ENCODE measurements at regions not wholly inside any gene's neighbourhood (a gene's known extent, or its start where the extent isn't known, plus 50 kb on each side); places are given as distances from the start of the nearest gene placed in this dataset.

- no peak overlapping the region for H3K4me3 ChIP-seq (ENCODE audit: control insufficient read depth, low read depth, low read length)
- no peak for DNase-seq (ENCODE audit: low read depth)
- TF ChIP-seq, protein P1, sequence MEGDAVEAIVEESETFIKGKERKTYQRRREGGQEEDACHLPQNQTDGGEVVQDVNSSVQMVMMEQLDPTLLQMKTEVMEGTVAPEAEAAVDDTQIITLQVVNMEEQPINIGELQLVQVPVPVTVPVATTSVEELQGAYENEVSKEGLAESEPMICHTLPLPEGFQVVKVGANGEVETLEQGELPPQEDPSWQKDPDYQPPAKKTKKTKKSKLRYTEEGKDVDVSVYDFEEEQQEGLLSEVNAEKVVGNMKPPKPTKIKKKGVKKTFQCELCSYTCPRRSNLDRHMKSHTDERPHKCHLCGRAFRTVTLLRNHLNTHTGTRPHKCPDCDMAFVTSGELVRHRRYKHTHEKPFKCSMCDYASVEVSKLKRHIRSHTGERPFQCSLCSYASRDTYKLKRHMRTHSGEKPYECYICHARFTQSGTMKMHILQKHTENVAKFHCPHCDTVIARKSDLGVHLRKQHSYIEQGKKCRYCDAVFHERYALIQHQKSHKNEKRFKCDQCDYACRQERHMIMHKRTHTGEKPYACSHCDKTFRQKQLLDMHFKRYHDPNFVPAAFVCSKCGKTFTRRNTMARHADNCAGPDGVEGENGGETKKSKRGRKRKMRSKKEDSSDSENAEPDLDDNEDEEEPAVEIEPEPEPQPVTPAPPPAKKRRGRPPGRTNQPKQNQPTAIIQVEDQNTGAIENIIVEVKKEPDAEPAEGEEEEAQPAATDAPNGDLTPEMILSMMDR (conservative IDR thresholded peaks at IDR 0.05; ENCODE audit: control insufficient read depth, insufficient read depth, low read depth, low read length): no peak
Measured at GRCh38 chr2:14560716-14561115, 71.8 kb upstream of the LRATD1 start.

- no peak overlapping the region for H3K4me3 ChIP-seq (ENCODE audit: control insufficient read depth, low read depth, low read length)
- DNase-seq (ENCODE audit: low read depth): no peak
- TF ChIP-seq, protein P1 (conservative IDR thresholded peaks at IDR 0.05; ENCODE audit: control insufficient read depth, insufficient read depth, low read depth, low read length): no peak
Measured at GRCh38 chr2:14563324-14563723, 69.2 kb upstream of the LRATD1 start.

DNA sequence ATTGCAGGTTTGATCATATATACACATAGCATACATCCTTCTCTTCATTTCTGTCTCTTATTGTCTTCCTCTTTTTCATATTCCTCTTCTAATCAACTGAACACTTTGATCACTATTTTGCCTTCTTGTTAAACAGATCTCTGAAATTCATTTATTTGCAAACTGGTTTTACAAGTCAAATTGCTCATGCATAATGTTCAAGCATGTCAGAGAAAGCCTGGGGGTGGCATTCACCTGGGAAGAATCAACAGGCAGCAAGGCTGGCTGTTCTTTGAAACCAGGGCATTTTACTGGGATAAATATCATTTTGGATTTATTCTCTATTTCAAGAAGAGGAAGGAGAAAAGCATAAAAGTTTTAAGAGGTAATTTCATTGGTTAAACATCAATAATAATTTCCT, 66.9 kb upstream of the LRATD1 start:
- TF ChIP-seq, protein P1 (conservative IDR thresholded peaks at IDR 0.05; ENCODE audit: control insufficient read depth, insufficient read depth, low read depth, low read length): no peak
- no peak for DNase-seq (ENCODE audit: low read depth)
- H3K4me3 ChIP-seq (ENCODE audit: control insufficient read depth, low read depth, low read length): no peak overlapping the region

GRCh38 chr2:14567561-14567960, 65.0 kb upstream of the LRATD1 start:
- TF ChIP-seq, protein P1 (conservative IDR thresholded peaks at IDR 0.05; ENCODE audit: control insufficient read depth, insufficient read depth, low read depth, low read length): no peak
- peak; percentile 1 for DNase-seq (ENCODE audit: low read depth)

GRCh38 chr2:14569294-14569693, 63.2 kb upstream of the LRATD1 start:
- no peak overlapping the region for H3K4me3 ChIP-seq (ENCODE audit: control insufficient read depth, low read depth, low read length)
- TF ChIP-seq, protein P1 (conservative IDR thresholded peaks at IDR 0.05; ENCODE audit: control insufficient read depth, insufficient read depth, low read depth, low read length): no peak
- DNase-seq (ENCODE audit: low read depth): peak; percentile 4

More at GRCh38 chr2:14567561-14567960, 65.0 kb upstream of the LRATD1 start:
- no peak overlapping the region for H3K4me3 ChIP-seq (ENCODE audit: control insufficient read depth, low read depth, low read length)

GRCh38 chr2:14572633-14573032, 59.9 kb upstream of the LRATD1 start:
- no peak for DNase-seq (ENCODE audit: low read depth)
- TF ChIP-seq, protein P1 (conservative IDR thresholded peaks at IDR 0.05; ENCODE audit: control insufficient read depth, insufficient read depth, low read depth, low read length): no peak
- H3K4me3 ChIP-seq (ENCODE audit: control insufficient read depth, low read depth, low read length): no peak overlapping the region

DNA sequence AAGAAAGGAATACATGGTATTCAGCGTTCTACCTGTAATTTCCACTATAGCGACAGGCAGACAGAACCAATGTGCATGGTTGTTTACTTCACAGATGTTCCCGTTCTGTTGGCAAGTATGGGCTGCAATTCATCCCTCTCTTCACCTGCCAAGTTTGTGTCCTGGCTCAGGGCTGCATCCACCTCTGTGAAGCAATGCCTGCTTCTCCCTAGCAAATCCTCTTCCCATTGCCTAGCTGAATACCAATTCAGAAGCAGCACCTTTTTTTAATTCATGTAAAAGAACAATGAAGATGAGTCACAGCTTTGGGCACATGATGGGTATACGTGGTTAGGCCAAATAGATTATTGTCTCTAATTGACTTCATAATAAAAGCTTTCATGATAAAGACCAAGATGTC, 54.7 kb upstream of the LRATD1 start:
- DNase-seq (ENCODE audit: low read depth): no peak
- TF ChIP-seq, protein P1 (conservative IDR thresholded peaks at IDR 0.05; ENCODE audit: control insufficient read depth, insufficient read depth, low read depth, low read length): no peak
- H3K4me3 ChIP-seq (ENCODE audit: control insufficient read depth, low read depth, low read length): no peak overlapping the region

Measured in fibroblast of mammary gland (primary cell).